Fibroblast of pulmonary artery (primary cell): ENCODE measurements at regions not wholly inside any gene's neighbourhood (a gene's known extent, or its start where the extent isn't known, plus 50 kb on each side); places are given as distances from the start of the nearest gene placed in this dataset.

ENCODE experiments used
- DNase-seq: peaks from one replicate; pipeline ENCODE4 v3.0.0-alpha.2; 2010; ENCODE audit warnings: low read depth
- H3K4me3 ChIP-seq: replicated peaks from 2 replicates; pipeline ENCODE4 v1.5.1; 2011; ENCODE audit warnings: low read depth, mild to moderate bottlenecking, control low read depth, low read length, moderate library complexity
- CTCF ChIP-seq: IDR thresholded peaks from 2 replicates; pipeline ENCODE4 v1.5.1; 2011; ENCODE audit warnings: mild to moderate bottlenecking, control low read depth, low read length, inconsistent platforms; ENCODE audit errors: missing control alignments

DNA sequence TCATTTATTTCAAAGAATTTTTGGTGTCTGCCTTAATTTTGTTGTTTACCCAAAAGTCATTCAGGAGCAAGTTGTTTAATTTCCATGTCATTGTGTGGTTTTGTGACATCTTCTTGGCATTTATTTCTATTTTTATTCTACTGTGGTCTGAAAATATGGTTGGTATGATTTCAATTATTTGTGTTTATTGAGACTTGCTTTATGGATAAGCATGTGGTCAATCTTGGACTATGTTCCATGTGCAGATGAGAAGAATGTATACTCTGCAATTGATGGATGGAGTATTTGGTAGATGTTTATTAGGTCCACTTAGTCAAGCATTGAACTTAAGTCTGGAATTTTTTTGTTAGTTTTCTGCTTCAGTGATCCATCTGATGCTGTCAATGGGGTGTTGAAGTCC lies 383.0 kb downstream of the PMP22 start:
- TF ChIP-seq CTCF, result no peak
- no peak overlapping the region for H3K4me3 ChIP-seq
- DNase-seq, result no peak

DNA sequence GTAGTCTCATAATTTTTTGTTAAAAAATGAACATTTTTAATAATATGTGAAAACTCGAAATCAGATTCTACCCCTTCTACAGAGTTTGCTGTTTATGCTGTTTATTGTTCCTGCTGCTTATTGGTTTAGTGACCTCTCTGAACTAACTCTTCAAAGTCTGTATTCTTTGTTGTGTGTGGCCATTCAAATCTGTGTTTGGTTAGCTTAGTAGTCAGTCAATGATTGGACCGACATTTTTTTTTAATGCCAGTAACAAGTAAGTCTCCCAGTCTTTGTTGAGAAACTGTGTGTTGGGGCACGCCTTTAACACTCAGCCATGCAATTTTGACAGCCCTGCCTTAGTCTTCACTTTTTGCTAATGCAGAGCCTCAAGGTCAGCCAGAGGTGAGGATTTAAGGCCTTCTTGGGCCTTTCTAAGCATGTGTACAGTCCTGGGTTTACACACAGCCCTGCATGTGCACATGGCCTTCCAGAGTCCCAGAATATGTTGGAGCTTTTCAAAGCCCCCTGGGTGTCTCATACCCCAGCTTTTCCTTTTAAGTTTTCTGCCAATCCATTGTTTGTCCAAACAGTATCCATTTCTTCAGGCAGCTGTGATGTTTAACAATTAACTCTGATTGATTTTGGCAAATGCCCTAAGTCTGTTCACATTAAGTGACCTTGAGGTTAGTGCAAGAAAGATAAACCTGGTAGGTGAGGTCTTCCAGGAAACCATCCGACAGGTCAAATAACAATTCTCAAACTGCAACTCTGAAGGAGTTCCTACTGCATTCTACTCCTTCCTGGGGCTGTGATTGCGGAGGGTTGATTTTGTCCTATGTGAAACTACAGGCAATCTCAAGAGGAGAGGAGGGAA lies 389.3 kb downstream of the PMP22 start:
- no peak for TF ChIP-seq CTCF
- no peak overlapping the region for H3K4me3 ChIP-seq
- no peak for DNase-seq

DNA sequence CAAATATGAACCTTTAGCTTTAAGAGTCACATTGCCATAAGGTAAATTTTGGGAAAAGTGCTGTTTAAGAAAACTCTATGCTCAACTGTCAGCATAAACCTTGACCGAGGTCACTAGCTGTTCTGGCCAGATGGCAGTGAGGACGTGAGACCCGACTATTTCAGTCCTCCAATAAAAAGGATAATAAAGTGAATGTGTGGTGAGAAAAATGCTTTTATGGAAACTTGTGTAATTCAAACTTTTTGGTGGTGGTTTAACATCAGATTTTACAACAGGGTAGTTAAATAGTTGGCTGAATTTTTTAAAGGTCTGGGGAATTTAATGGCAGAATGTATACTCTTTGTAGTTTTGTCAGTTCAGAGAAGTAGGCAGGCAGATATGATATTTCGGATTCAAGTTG lies 391.1 kb downstream of the PMP22 start:
- DNase-seq, result no peak
- TF ChIP-seq CTCF, result no peak
- H3K4me3 ChIP-seq, result no peak overlapping the region

- no peak for TF ChIP-seq CTCF
- no peak for DNase-seq
- no peak overlapping the region for H3K4me3 ChIP-seq
These were observed 391.6 kb downstream of the PMP22 start for GRCh38 chr17:14873540-14873939.

- no peak overlapping the region for H3K4me3 ChIP-seq
- TF ChIP-seq CTCF, result no peak
- peak; percentile 50 for DNase-seq
These were observed 393.2 kb downstream of the PMP22 start for GRCh38 chr17:14871921-14872320.

- DNase-seq, result peak; percentile 7
- no peak for TF ChIP-seq CTCF
- H3K4me3 ChIP-seq, result no peak overlapping the region
These were observed 398.9 kb downstream of the PMP22 start for GRCh38 chr17:14866266-14866665.

DNA sequence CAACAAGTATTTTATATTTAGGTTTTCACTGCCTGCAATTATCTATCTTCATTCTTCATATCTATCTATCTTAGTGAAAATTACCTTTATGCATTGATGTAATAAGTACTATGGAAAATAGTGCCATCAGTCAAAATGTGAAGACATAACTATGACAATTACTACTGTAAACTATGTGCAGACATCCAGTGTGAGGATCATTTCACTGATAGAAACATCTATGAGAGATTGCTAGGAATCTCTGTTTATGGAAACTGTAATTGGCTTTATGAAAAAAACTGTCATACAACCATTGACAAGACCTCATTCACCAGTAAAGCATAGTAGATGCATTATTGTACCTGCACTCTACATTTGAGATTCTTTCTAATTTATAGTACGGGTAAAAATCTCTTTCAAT lies 401.0 kb downstream of the PMP22 start:
- DNase-seq, result no peak
- no peak overlapping the region for H3K4me3 ChIP-seq
- no peak for TF ChIP-seq CTCF
